ENCODE measurements at regions not wholly inside any gene's neighbourhood (a gene's known extent, or its start where the extent isn't known, plus 50 kb on each side); places are given as distances from the start of the nearest gene placed in this dataset.
A peak's percentile ranks its signal among the peaks of the same experiment; 100 is the strongest.
"Not testable (repeated sequence)": the region's sequence is repeated elsewhere in the genome, so short reads cannot be mapped to it uniquely, and the experiment has no call there.

DNA sequence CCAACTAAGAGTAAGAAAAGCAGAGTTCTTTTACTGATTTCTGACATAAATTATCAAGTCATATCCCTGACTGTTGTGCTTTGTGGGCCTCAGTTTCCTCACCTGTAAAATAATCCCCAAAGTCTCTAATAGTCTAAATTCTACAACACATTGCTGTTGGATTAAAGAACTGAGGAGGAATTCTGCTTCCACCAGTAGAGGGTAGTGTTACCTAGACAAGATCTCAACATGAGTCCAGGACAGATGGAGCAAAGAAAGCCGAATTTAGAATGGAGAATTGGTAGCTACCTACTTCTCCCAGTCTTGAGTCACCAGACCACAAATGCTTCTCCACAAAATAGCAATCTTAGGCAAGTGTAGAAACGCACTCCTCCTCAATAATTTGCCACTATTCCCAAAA, 462.5 kb upstream of the FSHR start:
- TF ChIP-seq, protein P1, sequence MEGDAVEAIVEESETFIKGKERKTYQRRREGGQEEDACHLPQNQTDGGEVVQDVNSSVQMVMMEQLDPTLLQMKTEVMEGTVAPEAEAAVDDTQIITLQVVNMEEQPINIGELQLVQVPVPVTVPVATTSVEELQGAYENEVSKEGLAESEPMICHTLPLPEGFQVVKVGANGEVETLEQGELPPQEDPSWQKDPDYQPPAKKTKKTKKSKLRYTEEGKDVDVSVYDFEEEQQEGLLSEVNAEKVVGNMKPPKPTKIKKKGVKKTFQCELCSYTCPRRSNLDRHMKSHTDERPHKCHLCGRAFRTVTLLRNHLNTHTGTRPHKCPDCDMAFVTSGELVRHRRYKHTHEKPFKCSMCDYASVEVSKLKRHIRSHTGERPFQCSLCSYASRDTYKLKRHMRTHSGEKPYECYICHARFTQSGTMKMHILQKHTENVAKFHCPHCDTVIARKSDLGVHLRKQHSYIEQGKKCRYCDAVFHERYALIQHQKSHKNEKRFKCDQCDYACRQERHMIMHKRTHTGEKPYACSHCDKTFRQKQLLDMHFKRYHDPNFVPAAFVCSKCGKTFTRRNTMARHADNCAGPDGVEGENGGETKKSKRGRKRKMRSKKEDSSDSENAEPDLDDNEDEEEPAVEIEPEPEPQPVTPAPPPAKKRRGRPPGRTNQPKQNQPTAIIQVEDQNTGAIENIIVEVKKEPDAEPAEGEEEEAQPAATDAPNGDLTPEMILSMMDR (IDR thresholded peaks at IDR 0.05; ENCODE audit: insufficient read depth, low read depth, low read length, missing control alignments) = peak; percentile 45
- DNase-seq (ENCODE audit: low read depth) = peak; percentile 38
- no peak overlapping the region for H3K4me3 ChIP-seq (ENCODE audit: low read length)

DNA sequence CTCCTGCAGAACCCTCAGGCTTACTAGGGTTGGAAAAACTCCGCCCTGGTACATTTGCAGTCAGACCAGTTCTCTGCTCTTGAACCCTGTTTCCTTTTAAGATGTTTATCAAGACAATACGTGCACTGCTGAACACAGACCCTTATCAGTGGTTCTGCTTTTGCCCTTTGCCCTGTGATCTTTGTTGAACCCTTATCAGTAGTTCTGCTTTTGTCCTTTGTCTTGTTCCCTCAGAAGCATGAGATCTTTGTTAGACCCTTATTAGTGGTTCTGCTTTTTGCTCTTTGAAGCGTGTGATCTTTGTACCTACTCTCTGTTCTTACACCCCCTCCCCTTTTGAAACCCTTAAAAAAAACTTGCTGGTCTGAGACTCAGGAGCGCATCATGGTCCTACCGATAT, 457.5 kb upstream of the FSHR start:
- not testable (repeated sequence) for DNase-seq (ENCODE audit: low read depth); H3K4me3 ChIP-seq (ENCODE audit: low read length)

DNA sequence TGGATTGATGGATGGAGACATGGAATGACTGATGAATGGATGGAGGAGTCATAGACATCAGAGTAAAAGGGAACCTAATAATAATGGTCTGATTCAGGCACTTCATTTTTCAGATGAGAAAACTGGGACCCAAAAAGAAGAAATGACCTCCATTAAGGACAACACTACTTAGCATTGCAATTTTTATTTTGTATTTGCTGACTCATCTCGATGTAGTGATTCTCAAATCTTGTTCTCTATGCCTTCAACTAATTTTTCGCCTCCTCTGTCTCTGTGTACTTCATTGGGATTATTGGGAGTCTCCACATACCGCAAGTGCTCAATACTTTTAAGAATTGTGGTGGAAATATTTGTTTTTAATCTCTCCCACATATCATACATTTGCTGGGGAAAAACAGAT, 446.2 kb upstream of the FSHR start:
- H3K4me3 ChIP-seq (ENCODE audit: low read length) = no peak overlapping the region
- TF ChIP-seq, protein P1 (IDR thresholded peaks at IDR 0.05; ENCODE audit: insufficient read depth, low read depth, low read length, missing control alignments) = no peak
- DNase-seq (ENCODE audit: low read depth) = no peak

DNA sequence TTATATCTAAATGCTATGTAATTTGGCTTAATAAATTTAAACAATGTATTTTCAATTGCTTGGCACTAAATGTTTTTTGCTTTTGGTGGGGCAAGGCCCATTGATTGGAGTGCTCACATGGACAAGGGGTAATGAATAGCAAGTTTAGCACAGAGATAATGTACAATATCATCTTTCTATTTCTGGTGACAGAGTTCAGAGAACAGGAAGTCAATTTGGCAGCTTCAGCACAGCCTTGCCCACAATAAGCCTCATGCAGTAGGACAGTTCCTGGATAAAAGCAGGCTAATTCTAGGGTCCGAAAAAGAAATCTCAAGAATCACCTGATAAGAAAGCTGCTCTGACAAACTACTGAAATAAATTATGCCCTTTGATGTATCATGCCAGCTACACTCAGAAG, 443.9 kb upstream of the FSHR start:
- TF ChIP-seq, protein P1 (IDR thresholded peaks at IDR 0.05; ENCODE audit: insufficient read depth, low read depth, low read length, missing control alignments) = no peak
- DNase-seq (ENCODE audit: low read depth) = no peak
- no peak overlapping the region for H3K4me3 ChIP-seq (ENCODE audit: low read length)

DNA sequence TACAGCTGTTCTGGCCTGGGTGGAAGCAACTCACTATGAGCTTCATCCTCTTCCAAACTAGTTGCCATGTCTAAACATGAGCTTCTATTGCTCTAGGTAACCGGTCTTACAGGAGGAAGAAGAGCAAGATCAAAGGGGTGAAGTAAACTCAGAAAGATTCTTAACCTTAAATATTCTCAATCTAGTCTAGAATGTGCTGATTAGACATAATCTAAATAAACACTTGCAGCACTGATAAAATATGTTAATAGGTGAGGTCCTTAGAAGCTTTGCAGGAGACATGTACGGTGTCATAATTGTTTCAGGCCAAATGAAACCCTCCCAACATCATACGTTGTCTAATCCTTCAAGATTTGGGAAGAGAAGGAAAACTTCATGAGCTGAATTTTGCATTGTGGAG, 431.6 kb upstream of the FSHR start:
- TF ChIP-seq, protein P1 (IDR thresholded peaks at IDR 0.05; ENCODE audit: insufficient read depth, low read depth, low read length, missing control alignments) = no peak
- DNase-seq (ENCODE audit: low read depth) = no peak

DNA sequence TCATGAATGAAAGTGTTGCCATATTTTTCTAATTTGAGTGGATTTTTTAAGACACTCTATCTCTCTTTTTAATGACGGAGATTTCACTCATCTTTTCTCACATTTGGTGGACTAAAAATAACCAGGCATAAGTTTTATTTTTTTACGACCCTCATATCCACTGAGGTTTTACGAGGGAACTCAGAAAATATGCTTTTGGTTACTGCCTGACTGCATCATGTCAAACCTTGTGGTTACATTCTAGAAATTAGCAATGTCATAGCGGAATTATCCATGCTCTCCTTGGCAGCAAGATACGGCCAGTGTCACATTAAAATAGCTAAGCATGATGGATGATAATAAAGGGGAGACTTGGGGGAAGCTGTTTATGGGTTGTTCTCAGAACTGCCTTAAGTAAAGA, 428.6 kb upstream of the FSHR start:
- TF ChIP-seq, protein P1 (IDR thresholded peaks at IDR 0.05; ENCODE audit: insufficient read depth, low read depth, low read length, missing control alignments) = no peak
- no peak overlapping the region for H3K4me3 ChIP-seq (ENCODE audit: low read length)
- DNase-seq (ENCODE audit: low read depth) = no peak

More for the DNA sequence above, 431.6 kb upstream of the FSHR start:
- no peak overlapping the region for H3K4me3 ChIP-seq (ENCODE audit: low read length)

DNA sequence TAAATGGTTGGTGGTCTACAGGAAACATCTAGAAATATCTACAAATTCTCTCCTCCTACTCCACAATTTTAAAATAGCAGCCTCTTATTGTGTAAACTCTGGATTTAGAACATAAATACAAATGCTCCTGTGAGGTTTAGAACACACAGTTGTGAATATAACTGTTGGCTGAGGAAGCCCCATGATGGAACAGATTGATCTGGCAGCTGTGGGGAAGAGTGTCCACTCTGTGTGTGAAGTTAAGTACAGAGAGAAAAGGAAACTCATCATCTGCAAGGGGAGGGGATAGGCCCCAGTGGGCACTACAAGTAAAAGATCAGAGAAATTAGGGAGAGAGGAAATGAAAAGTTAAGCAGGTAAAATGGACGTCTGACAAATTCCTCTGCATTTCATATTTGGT, 422.7 kb upstream of the FSHR start:
- DNase-seq (ENCODE audit: low read depth) = no peak
- H3K4me3 ChIP-seq (ENCODE audit: low read length) = no peak overlapping the region
- TF ChIP-seq, protein P1 (IDR thresholded peaks at IDR 0.05; ENCODE audit: insufficient read depth, low read depth, low read length, missing control alignments) = no peak

DNA sequence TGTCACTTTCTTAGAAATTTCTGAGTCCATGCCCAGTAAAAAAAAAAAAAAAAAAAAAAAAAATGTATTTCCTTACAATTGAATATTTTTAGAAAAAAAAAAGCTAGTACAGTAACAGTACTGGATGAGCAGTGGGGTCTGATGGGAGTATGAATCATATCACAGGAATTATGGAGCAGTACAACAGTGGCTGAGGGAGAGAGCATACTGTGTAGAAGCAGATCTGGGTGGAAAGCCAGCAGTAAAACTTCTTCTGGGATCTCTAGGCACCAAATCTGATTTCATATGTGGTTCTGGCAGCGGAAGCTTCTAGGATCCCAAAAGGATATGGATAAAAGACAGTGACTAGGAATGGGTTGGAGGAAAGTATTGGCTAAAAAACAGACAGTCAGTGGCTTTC, 414.9 kb upstream of the FSHR start:
- DNase-seq (ENCODE audit: low read depth) = no peak
- TF ChIP-seq, protein P1 (IDR thresholded peaks at IDR 0.05; ENCODE audit: insufficient read depth, low read depth, low read length, missing control alignments) = no peak
- H3K4me3 ChIP-seq (ENCODE audit: low read length) = no peak overlapping the region
